Esophagus squamous epithelium (tissue), 4 donors: ENCODE measurements at regions not wholly inside any gene's neighbourhood (a gene's known extent, or its start where the extent isn't known, plus 50 kb on each side); places are given as distances from the start of the nearest gene placed in this dataset.

Source experiments
- POLR2A ChIP-seq, 4 donors: fragments of 450-650 bp; IDR thresholded peaks; one replicate each; pipeline ENCODE4 v1.6.1; 2017; ENCODE audit warnings: antibody characterized with exemption in 4 of 4, mild to moderate bottlenecking in 4 of 4, moderate library complexity in 3 of 4
- TF ChIP-seq, protein P1 (sequence below), 6 experiments: fragments of 450-650 bp in 4 of 6; fragments of 200-600 bp in 2 of 6; sonication (generic) in 2 of 6; IDR thresholded peaks; one replicate each; pipeline ENCODE4 v1.5.1; 2016 to 2019; ENCODE audit warnings: antibody characterized with exemption in 6 of 6, mild to moderate bottlenecking in 4 of 6, moderate library complexity in 4 of 6

- TF ChIP-seq, protein P1, sequence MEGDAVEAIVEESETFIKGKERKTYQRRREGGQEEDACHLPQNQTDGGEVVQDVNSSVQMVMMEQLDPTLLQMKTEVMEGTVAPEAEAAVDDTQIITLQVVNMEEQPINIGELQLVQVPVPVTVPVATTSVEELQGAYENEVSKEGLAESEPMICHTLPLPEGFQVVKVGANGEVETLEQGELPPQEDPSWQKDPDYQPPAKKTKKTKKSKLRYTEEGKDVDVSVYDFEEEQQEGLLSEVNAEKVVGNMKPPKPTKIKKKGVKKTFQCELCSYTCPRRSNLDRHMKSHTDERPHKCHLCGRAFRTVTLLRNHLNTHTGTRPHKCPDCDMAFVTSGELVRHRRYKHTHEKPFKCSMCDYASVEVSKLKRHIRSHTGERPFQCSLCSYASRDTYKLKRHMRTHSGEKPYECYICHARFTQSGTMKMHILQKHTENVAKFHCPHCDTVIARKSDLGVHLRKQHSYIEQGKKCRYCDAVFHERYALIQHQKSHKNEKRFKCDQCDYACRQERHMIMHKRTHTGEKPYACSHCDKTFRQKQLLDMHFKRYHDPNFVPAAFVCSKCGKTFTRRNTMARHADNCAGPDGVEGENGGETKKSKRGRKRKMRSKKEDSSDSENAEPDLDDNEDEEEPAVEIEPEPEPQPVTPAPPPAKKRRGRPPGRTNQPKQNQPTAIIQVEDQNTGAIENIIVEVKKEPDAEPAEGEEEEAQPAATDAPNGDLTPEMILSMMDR (IDR thresholded peaks at IDR 0.05) = no peak
- TF ChIP-seq POLR2A (IDR thresholded peaks at IDR 0.05) = no peak
Observed at GRCh38 chr4:180372691-180373090, 1870.5 kb upstream of the TENM3 start.
